ENCODE measurements at regions not wholly inside any gene's neighbourhood (a gene's known extent, or its start where the extent isn't known, plus 50 kb on each side); places are given as distances from the start of the nearest gene placed in this dataset.

- FAIRE-seq (no peak), ATAC-seq (no peak), DNase-seq (ENCODE audit: extremely low read depth in 1 of 4, low spot score in 3 of 4) (no peak)
- Histone ChIP-seq H3K27me3 (ENCODE audit: control insufficient read depth in 2 of 2, insufficient read depth in 2 of 2, low read length in 2 of 2) (no peaks in the 10 kb centered on the region), H3K4me1 (replicated peaks in 1 of 2; ENCODE audit: control insufficient read depth in 2 of 2, insufficient read depth in 2 of 2, low read length in 2 of 2) (peaks cover 0 to 4% of the 10 kb centered on the region in 2 experiments; a peak in 1 of 5 replicates), H3K79me2 (ENCODE audit: control insufficient read depth, insufficient read depth, low read length) (no peaks in the 10 kb centered on the region), H3K9me1 (ENCODE audit: control insufficient read depth, insufficient read depth, low read length) (no peaks in the 10 kb centered on the region), H2AFZ (ENCODE audit: low read depth, low read length) (0 out of 2 replicates have a peak overlapping the region, but pooled peaks have one; percentile 13), H3K9ac (ENCODE audit: insufficient read depth in 1 of 2, low read depth in 2 of 2, low read length in 2 of 2) (no peak overlapping the region), H3K9me3 (replicated peaks; ENCODE audit: control insufficient read depth, insufficient read depth, low read depth, low read length) (no peaks in the 10 kb centered on the region), H3K4me2 (ENCODE audit: insufficient read depth, low read length) (no peak overlapping the region), H4K20me1 (replicated peaks; ENCODE audit: control insufficient read depth, insufficient read depth, low read length) (no peaks in the 10 kb centered on the region), H3K4me3 (no peak overlapping the region), H3K36me3 (ENCODE audit: control insufficient read depth, insufficient read depth, low read length) (no peaks in the 10 kb centered on the region), H3K27ac (ENCODE audit: extremely low read depth, low read depth, low read length) (no peak overlapping the region)
- 57% methylated on average over 1 of the region's 1 CpG for WGBS (ENCODE audit: insufficient coverage, low coverage, missing lambda C conversion rate)
- ChIA-PET CTCF (ENCODE audit: low intra/inter-chr PET ratio) (no interaction called here), POLR2A (no interaction called here)
- no TSS peak for BruUV-seq (replicated peaks)
- intact Hi-C loops (cut with micrococcal nuclease) (no loop called here), in situ Hi-C loops (cut with MboI) (no loop called here)
- TF ChIP-seq GABPB2 (CRISPR knock-in tag; conservative IDR thresholded peaks at IDR 0.05) = no peak
- no peak for TF ChIP-seq NBN (IDR thresholded peaks at IDR 0.05; ENCODE audit: low read depth)
- no peak for TF ChIP-seq LCOR (CRISPR knock-in tag; IDR thresholded peaks at IDR 0.05)
- no peak for TF ChIP-seq OTX1 (CRISPR knock-in tag; IDR thresholded peaks at IDR 0.05)
- TF ChIP-seq RBM22 (IDR thresholded peaks at IDR 0.05; ENCODE audit: low read depth, low read length, poor library complexity, severe bottlenecking) = no peak
- TF ChIP-seq E2F6 (IDR thresholded peaks at IDR 0.05; ENCODE audit: borderline replicate concordance in 1 of 2, extremely low read depth in 1 of 2, insufficient read depth in 1 of 2, insufficient read length in 1 of 2, low read depth in 1 of 2, low read length in 1 of 2, poor library complexity in 1 of 2, severe bottlenecking in 1 of 2) = no peak
- TF ChIP-seq ZNF75A (CRISPR knock-in tag; IDR thresholded peaks at IDR 0.05) = no peak
- TF ChIP-seq CBX3 (IDR thresholded peaks at IDR 0.05; ENCODE audit: borderline replicate concordance in 1 of 2, low read length in 2 of 2) = no peak
- TF ChIP-seq PML (IDR thresholded peaks at IDR 0.05; ENCODE audit: low read length) = no peak
Observed at GRCh38 chr11:97890466-97890865, 1130.3 kb upstream of the CNTN5 start.

Data from K562 (cell line).